Right ventricle myocardium inferior (tissue), 1 donor: ENCODE measurements at regions not wholly inside any gene's neighbourhood (a gene's known extent, or its start where the extent isn't known, plus 50 kb on each side); places are given as distances from the start of the nearest gene placed in this dataset.
"Not testable (repeated sequence)": the region's sequence is repeated elsewhere in the genome, so short reads cannot be mapped to it uniquely, and the experiment has no call there.

Experiments
- ATAC-seq: fragments of 200-7000 bp; cut with Tn5 transposase; one replicate; pipeline ENCODE4 v1.9.1; 2020; ENCODE audit warnings: mild to moderate bottlenecking, moderate library complexity
- DNase-seq: peaks from one replicate; pipeline ENCODE4 v3.0.0; 2021; ENCODE audit errors: missing footprints
- intact Hi-C: fragments of 100-400 bp; cut with DNase I; formaldehyde crosslinking; loops from one replicate; pipeline ENCODE4 v1.11.0; 2022
- donor health status: DM: no; HTN: yes; CAD: no; lungs with severe emphysema.

DNA sequence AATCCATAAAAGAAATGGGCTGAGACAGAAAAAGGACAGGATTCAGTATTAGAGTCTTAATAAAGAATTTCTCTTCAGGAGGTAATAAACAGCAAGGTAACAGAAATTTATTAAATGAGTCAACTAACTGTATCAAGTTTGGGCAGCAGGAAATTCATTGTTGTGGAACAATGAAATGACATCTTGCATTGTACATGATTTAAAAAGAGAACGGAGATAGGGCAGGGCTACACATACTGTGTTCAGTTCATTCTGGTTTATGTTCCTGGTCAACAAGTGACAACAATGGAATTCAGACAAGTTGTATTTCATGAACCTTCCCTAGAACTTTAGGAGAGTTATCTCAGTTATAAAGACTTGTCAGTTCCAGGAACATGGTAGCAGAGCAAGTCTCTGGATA is 961.3 kb downstream of the SOCS6 start:
- no peak for DNase-seq
- no peak for ATAC-seq
- intact Hi-C loops = no loop called here

GRCh38 chr18:71249791-71250190 is 960.9 kb downstream of the SOCS6 start:
- DNase-seq = no peak
- no peak for ATAC-seq
- intact Hi-C loops = no loop called here

- intact Hi-C loops = no loop called here
- ATAC-seq = no peak
- DNase-seq = no peak
Observed at GRCh38 chr18:71242981-71243380, 954.1 kb downstream of the SOCS6 start.

- DNase-seq (no peak), ATAC-seq (no peak)
- intact Hi-C loops = no loop called here
Observed at GRCh38 chr18:71238974-71239624, 950.3 kb downstream of the SOCS6 start.

DNA sequence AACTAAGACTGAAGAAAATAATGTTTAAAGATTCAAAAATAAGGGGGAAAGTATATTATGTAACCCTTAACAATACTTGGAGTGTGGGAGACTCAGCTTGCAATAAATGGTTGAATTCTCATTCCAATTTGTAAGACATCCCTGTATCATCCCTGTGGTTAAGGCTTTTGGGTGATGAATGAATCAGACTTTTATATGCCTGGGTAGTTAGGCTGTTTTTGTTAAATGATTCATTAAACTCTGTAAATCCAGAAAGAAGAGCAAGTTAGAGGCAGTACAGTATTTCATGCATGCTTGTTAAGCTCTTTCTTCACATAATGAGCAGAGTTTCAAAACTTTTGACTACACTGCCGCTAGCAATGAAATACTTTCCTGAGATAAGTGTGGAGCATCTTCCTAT is 948.8 kb downstream of the SOCS6 start:
- no peak for DNase-seq
- ATAC-seq = no peak
- intact Hi-C loops = no loop called here

DNA sequence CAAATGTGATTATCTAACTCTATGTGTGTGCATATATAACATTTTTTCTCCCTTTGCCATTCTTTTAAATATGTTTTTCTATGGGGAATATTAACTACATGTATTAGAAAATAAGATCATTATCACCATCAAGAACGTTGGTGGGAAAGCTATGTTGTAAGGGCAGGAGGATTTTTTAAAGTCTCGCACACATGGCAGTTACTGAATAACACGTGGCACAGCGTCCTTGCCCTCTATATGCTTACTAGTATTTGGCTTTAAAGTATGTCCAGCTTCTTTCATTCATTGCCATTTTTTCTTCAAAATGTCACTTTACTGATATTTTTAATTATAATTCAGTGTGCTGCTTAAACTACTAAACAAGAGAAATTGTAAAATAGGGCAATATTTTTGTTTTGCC is 944.3 kb downstream of the SOCS6 start:
- ATAC-seq (no peak), DNase-seq (no peak)
- intact Hi-C loops = no loop called here

DNA sequence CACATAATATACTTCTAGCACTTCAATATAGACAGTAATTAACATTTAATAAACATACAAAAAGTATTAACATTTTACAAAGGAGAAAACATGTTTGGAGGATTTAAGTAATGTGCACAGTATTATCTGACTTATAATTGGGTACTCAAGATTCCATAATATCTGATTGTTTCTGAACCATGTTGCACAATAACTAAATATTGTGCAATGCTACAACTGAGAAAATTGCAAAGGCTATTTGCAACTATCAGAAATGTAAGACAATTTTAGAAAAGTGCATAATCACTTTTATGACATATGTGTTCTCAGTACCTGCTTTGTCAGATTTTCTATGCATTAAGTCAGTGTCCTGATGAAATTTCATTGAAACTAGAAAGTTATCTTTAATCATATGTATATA is 934.6 kb downstream of the SOCS6 start:
- intact Hi-C loops = no loop called here
- no peak for DNase-seq

GRCh38 chr18:71221405-71221804 is 932.6 kb downstream of the SOCS6 start:
- intact Hi-C loops = no loop called here
- ATAC-seq = no peak

More for the DNA sequence above, 934.6 kb downstream of the SOCS6 start:
- ATAC-seq = no peak

DNA sequence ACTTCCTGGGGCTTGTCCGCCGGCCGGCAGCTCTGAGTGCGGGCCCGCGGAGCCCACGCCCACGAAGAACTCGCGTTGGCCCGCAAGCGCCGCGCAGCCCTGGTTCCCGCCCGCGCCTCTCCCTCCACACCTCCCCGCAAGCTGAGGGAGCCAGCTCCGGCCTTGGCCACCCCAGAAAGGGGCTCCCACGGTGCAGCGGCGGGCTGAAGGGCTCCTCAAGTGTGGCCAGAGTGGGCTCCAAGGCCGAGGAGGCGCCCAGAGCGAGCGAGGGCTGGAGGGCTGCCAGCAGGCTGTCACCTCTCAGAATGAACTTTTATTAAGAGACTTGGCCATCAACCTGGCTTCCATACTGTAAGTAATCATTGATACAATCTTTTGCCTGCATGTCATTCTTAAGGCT is 923.9 kb downstream of the SOCS6 start:
- DNase-seq, intact Hi-C loops, ATAC-seq: not testable (repeated sequence)

More at GRCh38 chr18:71221405-71221804, 932.6 kb downstream of the SOCS6 start:
- DNase-seq = no peak

DNA sequence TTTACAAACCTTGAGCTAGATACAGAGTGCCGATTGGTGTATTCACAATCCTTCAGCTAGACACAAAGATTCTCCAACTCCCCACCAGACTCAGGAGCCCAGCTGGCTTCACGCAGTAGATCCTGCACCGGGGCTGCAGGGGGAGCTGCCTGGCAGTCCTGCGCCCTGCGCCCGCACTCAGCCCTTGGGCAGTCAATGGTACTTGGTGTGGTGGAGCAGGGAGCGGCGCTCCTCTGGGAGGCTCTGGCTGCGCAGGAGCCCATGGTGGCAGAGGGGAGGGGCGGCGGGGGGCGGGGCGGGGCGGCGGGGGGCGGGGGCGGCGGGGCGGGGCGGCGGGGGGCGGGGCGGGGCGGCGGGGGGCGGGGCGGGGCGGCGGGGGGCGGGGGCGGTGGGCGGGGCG is 923.4 kb downstream of the SOCS6 start:
- ATAC-seq = no peak
- intact Hi-C loops = no loop called here

DNA sequence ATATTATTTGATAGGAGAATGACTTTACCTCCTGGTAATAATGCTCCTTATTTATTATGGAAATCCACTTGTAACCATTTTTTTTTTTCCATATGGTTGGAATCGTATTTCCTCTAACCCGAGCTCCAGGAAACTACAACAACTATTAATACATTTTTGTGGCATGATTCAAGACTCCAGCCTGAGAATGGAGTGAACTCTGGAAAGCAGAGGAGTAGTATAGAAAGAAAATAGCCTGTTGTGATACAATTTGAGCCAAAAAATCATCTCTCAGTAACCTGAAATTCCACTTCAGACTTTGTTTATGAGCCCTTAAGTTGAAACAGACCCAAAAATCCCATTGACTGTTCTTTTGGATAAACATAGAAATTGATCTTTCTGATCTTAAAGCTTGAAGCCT is 921.1 kb downstream of the SOCS6 start:
- DNase-seq = no peak
- intact Hi-C loops = no loop called here
- no peak for ATAC-seq

More for the DNA sequence above, 923.4 kb downstream of the SOCS6 start:
- no peak for DNase-seq

- no peak for DNase-seq
- intact Hi-C loops = no loop called here
- ATAC-seq = no peak
Observed at GRCh38 chr18:71194438-71194837, 905.6 kb downstream of the SOCS6 start.

- ATAC-seq = no peak
- intact Hi-C loops = no loop called here
- no peak for DNase-seq
Observed at GRCh38 chr18:71189581-71189980, 900.7 kb downstream of the SOCS6 start.

GRCh38 chr18:71168557-71169145 is 879.8 kb downstream of the SOCS6 start:
- intact Hi-C loops = no loop called here
- DNase-seq (no peak), ATAC-seq (no peak)

DNA sequence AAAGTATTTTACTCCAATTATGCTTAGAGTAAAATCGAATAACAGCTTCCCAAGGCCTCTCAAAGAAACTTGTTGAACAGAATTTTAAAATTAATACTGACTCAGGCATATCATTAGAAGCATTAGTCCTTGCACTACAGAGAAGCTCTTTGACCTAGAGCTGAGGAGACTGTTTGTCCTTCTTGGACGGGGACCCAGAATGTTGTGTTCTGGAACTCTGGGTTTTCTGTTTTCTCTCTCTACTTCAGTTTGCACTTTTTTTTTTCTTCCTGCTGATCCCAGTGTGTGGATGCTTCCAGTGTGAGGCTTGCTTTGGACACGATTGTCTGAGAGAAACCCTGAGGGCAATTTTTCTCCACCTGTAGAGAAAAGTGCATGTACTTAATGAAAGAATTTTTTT is 847.6 kb downstream of the SOCS6 start:
- intact Hi-C loops = no loop called here
- ATAC-seq = no peak
- no peak for DNase-seq

GRCh38 chr18:71134122-71134521 is 845.3 kb downstream of the SOCS6 start:
- ATAC-seq = no peak
- DNase-seq = no peak
- intact Hi-C loops = no loop called here

DNA sequence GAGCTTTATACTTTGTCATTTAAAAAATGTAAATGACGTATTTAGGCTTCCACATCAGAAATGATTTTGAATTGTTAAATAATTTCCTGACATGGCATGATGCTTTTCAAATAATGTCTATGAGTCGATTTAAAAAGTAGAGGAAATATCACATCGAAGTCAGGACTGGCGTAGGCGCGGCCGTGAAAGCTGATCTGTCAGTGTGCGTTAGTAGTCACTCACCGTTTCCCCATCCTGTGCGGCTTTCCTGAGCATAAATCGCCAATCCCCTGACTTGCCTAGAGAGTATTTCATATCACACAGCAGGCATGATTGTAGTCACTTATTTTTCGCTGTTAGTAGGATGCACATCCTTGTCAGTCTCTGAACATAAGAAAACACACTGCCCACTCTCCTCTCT is 843.1 kb downstream of the SOCS6 start:
- no peak for DNase-seq
- ATAC-seq = no peak
- intact Hi-C loops = no loop called here

- intact Hi-C loops = no loop called here
- DNase-seq (no peak), ATAC-seq (no peak)
Observed at GRCh38 chr18:71130351-71130750, 841.5 kb downstream of the SOCS6 start.

GRCh38 chr18:71125581-71125980 is 836.7 kb downstream of the SOCS6 start:
- intact Hi-C loops = no loop called here
- DNase-seq (no peak), ATAC-seq (no peak)

GRCh38 chr18:71116535-71116934 is 827.7 kb downstream of the SOCS6 start:
- intact Hi-C loops = no loop called here
- DNase-seq = no peak
- ATAC-seq = no peak

DNA sequence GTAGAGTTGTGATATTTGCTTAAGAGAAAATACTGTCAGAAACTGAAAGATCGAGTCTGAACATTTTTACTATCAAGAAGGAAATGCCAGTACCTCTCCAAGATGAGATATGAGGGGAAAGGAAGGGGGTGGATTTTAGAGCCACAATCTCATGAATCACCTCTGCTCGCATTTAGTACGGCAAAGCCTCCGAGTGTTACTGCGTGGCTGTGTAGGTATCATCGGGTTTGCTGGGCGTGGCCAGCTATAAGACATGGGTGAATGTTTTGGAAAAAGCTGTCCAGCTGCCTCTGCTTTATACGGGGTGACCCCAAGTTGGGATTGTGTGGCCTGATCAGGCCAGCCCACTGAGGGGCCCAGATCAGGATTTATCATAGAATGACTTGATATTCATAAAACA is 826.4 kb downstream of the SOCS6 start:
- intact Hi-C loops = no loop called here
- DNase-seq (no peak), ATAC-seq (no peak)
